H1 (cell line): ENCODE measurements at regions not wholly inside any gene's neighbourhood (a gene's known extent, or its start where the extent isn't known, plus 50 kb on each side); places are given as distances from the start of the nearest gene placed in this dataset.

Source experiments
- CTCF ChIA-PET: fragments of 300-600 bp; sonication (Branson Sonifier 250); formaldehyde crosslinking; loops from one replicate; lab custom pipeline; 2021; ENCODE audit not compliant: partially characterized antibody; lab: Charles Lee
- POLR2A ChIA-PET: fragments of 300-600 bp; sonication (Branson Sonifier 250); formaldehyde crosslinking; loops from one replicate; lab custom pipeline; 2021; ENCODE audit warnings: inconsistent platforms; ENCODE audit not compliant: partially characterized antibody; lab: Charles Lee
- DNase-seq, 2 experiments: peaks; one replicate each; pipeline versions ENCODE4 v3.0.0 to v3.0.0-alpha.2; 2010 to 2022; ENCODE audit warnings: low spot score in 2 of 2, low read depth in 1 of 2, mixed read lengths in 1 of 2
- FAIRE-seq: peaks from 2 replicates; lab custom pipeline; 2011; peaks lifted over from hg19 to GRCh38; lab: Jason Lieb, UNC
- H2AFZ ChIP-seq: 2 replicates; pipeline ENCODE4 v1.8.1; 2012; ENCODE audit warnings: low read length, inconsistent platforms
- H2AK5ac ChIP-seq: 2 replicates; pipeline ENCODE4 v1.6.1; 2013; ENCODE audit warnings: low read depth, low read length
- H2BK120ac ChIP-seq: replicated peaks from 2 replicates; pipeline ENCODE3; 2013; ENCODE audit warnings: low read depth, low read length, inconsistent platforms
- H2BK12ac ChIP-seq: 2 replicates; pipeline ENCODE4 v1.6.1; 2013; ENCODE audit warnings: low read depth, low read length
- H2BK15ac ChIP-seq: 2 replicates; pipeline ENCODE4 v1.6.1; 2013; ENCODE audit warnings: low read length
- H2BK20ac ChIP-seq: 2 replicates; pipeline ENCODE4 v1.6.1; 2013; ENCODE audit warnings: low read length
- H2BK5ac ChIP-seq: 2 replicates; pipeline ENCODE4 v1.6.1; 2013; ENCODE audit warnings: low read depth, low read length
- H3K14ac ChIP-seq: 2 replicates; pipeline ENCODE4 v1.6.1; 2013; ENCODE audit warnings: inconsistent platforms; ENCODE audit not compliant: insufficient read length
- H3K18ac ChIP-seq: 2 replicates; pipeline ENCODE4 v1.6.1; 2013; ENCODE audit warnings: low read length; ENCODE audit errors: extremely low read depth
- H3K23ac ChIP-seq: 2 replicates; pipeline ENCODE4 v1.6.1; 2013; ENCODE audit warnings: inconsistent platforms; ENCODE audit not compliant: insufficient read length
- H3K23me2 ChIP-seq: 2 replicates; pipeline ENCODE4 v1.6.1; 2013; ENCODE audit warnings: low read depth, low read length
- H3K27ac ChIP-seq: 2 replicates; pipeline ENCODE4 v1.6.1; 2011; ENCODE audit warnings: low read depth, low read length, inconsistent platforms
- H3K27me3 ChIP-seq, 4 experiments: replicated peaks in 1 of 4; 1 replicate in 1 of 4; 2 replicates in 3 of 4; pipeline versions ENCODE4 v1.6.1 to v1.8.1; 2011 to 2013; ENCODE audit warnings: low read length in 3 of 4, mild to moderate bottlenecking in 3 of 4, inconsistent platforms in 2 of 4, mixed read lengths in 2 of 4, moderate library complexity in 1 of 4; ENCODE audit not compliant: control insufficient read depth in 3 of 4, insufficient read depth in 3 of 4; ENCODE audit errors: extremely low read depth in 1 of 4
- H3K36me3 ChIP-seq, 4 experiments: 2 replicates each; pipeline versions ENCODE4 v1.6.1 to v1.8.1; 2011 to 2013; ENCODE audit warnings: mild to moderate bottlenecking in 4 of 4, low read length in 3 of 4, moderate library complexity in 2 of 4, control low read depth in 1 of 4, inconsistent platforms in 1 of 4; ENCODE audit not compliant: insufficient read depth in 4 of 4, control insufficient read depth in 2 of 4
- H3K4ac ChIP-seq: replicated peaks from 2 replicates; pipeline ENCODE3; 2013; ENCODE audit warnings: low read length, low read depth, mixed read lengths, inconsistent platforms; ENCODE audit not compliant: insufficient read length
- H3K4me1 ChIP-seq, 4 experiments: replicated peaks in 1 of 4; 1 replicate in 1 of 4; 2 replicates in 3 of 4; pipeline versions ENCODE4 v1.6.1 to v1.8.1; 2011 to 2013; ENCODE audit warnings: low read length in 3 of 4, inconsistent platforms in 2 of 4, mixed read lengths in 1 of 4; ENCODE audit not compliant: insufficient read depth in 4 of 4, control insufficient read depth in 3 of 4
- H3K4me2 ChIP-seq, 2 experiments: 2 replicates each; pipeline versions ENCODE4 v1.6.1 to v1.8.1; 2011 to 2013; ENCODE audit warnings: low read depth in 2 of 2, low read length in 2 of 2, control low read depth in 1 of 2, inconsistent platforms in 1 of 2, mild to moderate bottlenecking in 1 of 2; ENCODE audit not compliant: insufficient read depth in 1 of 2
- H3K4me3 ChIP-seq, 4 experiments: fragments of 200-600, 300-600 bp in 1 of 4; sonication (generic), shearing (Covaris generic), sonication (Bioruptor Twin) in 1 of 4; 2 replicates each; pipeline versions ENCODE4 v1.5.1 to v1.8.1; 2011 to 2016; ENCODE audit warnings: low read length in 4 of 4, low read depth in 3 of 4, control low read depth in 2 of 4, inconsistent platforms in 2 of 4, mild to moderate bottlenecking in 2 of 4, mixed read lengths in 1 of 4, moderate library complexity in 1 of 4; ENCODE audit not compliant: insufficient read depth in 2 of 4; ENCODE audit errors: extremely low read depth in 1 of 4
- H3K56ac ChIP-seq: replicated peaks from 2 replicates; pipeline ENCODE3; 2013; ENCODE audit warnings: low read depth, mild to moderate bottlenecking, mixed read lengths, low read length, inconsistent platforms; ENCODE audit not compliant: insufficient read length
- H3K79me1 ChIP-seq: 2 replicates; pipeline ENCODE4 v1.6.1; 2013; ENCODE audit warnings: low read depth, low read length, control low read depth
- H3K79me2 ChIP-seq, 2 experiments: 2 replicates each; pipeline versions ENCODE4 v1.6.1 to v1.8.1; 2012 to 2013; ENCODE audit warnings: low read length in 2 of 2, mild to moderate bottlenecking in 2 of 2, inconsistent platforms in 1 of 2; ENCODE audit not compliant: insufficient read depth in 2 of 2, control insufficient read depth in 1 of 2
- H3K9ac ChIP-seq, 4 experiments: replicated peaks in 1 of 4; 1 replicate in 1 of 4; 2 replicates in 3 of 4; pipeline versions ENCODE4 v1.6.1 to v1.8.1; 2011 to 2013; ENCODE audit warnings: low read depth in 3 of 4, low read length in 3 of 4, control low read depth in 2 of 4, mild to moderate bottlenecking in 2 of 4, moderate library complexity in 2 of 4, inconsistent platforms in 1 of 4; ENCODE audit errors: extremely low read depth in 1 of 4
- H3K9me3 ChIP-seq, 2 experiments: 2 replicates each; pipeline versions ENCODE4 v1.6.1 to v1.8.1; 2012 to 2013; ENCODE audit warnings: mild to moderate bottlenecking in 2 of 2, moderate library complexity in 2 of 2, control low read depth in 1 of 2, inconsistent platforms in 1 of 2, low read depth in 1 of 2, low read length in 1 of 2, mixed read lengths in 1 of 2; ENCODE audit not compliant: insufficient read depth in 2 of 2
- H4K20me1 ChIP-seq, 2 experiments: replicated peaks in 1 of 2; 2 replicates each; pipeline versions ENCODE3 to v1.8.1; 2011 to 2013; ENCODE audit warnings: inconsistent platforms in 2 of 2, low read length in 2 of 2, mild to moderate bottlenecking in 1 of 2; ENCODE audit not compliant: insufficient read depth in 2 of 2, control insufficient read depth in 1 of 2
- H4K5ac ChIP-seq: 2 replicates; pipeline ENCODE4 v1.6.1; 2013; ENCODE audit warnings: low read length, low read depth, mixed read lengths, inconsistent platforms; ENCODE audit not compliant: insufficient read length
- H4K8ac ChIP-seq: 2 replicates; pipeline ENCODE4 v1.8.0; 2013; ENCODE audit warnings: mild to moderate bottlenecking, moderate library complexity, low read length, inconsistent platforms; ENCODE audit not compliant: insufficient read depth; ENCODE audit errors: extremely low read depth
- H4K91ac ChIP-seq: replicated peaks from 2 replicates; pipeline ENCODE3; 2013; ENCODE audit warnings: low read length, mixed read lengths, inconsistent platforms; ENCODE audit not compliant: insufficient read length
- BACH1 ChIP-seq: IDR thresholded peaks from 2 replicates; pipeline ENCODE4 v1.6.1; 2012; ENCODE audit warnings: low read length, improper control_type of control experiment
- CTCF ChIP-seq, 3 experiments: IDR thresholded peaks; 1 replicate in 2 of 3; 2 replicates in 1 of 3; pipeline versions ENCODE4 v1.5.1 to v1.6.1; 2011; ENCODE audit warnings: low read length in 3 of 3, mild to moderate bottlenecking in 3 of 3, inconsistent platforms in 2 of 3, low read depth in 1 of 3, moderate library complexity in 1 of 3; ENCODE audit not compliant: insufficient read depth in 1 of 3; ENCODE audit errors: control extremely low read depth in 1 of 3
- GABPA ChIP-seq: IDR thresholded peaks from 2 replicates; pipeline ENCODE4 v1.6.1; 2011; ENCODE audit warnings: mild to moderate bottlenecking, low read length, moderate library complexity, borderline replicate concordance; ENCODE audit not compliant: insufficient read depth
- KDM1A ChIP-seq: fragments of 200-600, 300-600 bp; sonication (generic); IDR thresholded peaks from 2 replicates; pipeline ENCODE4 v1.7.1; 2016; ENCODE audit warnings: mild to moderate bottlenecking, low read length, borderline replicate concordance
- MAFK ChIP-seq: IDR thresholded peaks from 2 replicates; pipeline ENCODE4 v1.6.1; 2012; ENCODE audit warnings: low read depth, mild to moderate bottlenecking, improper control_type of control experiment, low read length
- NRF1 ChIP-seq: IDR thresholded peaks from 2 replicates; pipeline ENCODE4 v1.6.1; 2011; ENCODE audit warnings: mild to moderate bottlenecking, low read depth, low read length, improper control_type of control experiment
- POLR2A ChIP-seq, 2 experiments: IDR thresholded peaks; 1 replicate in 1 of 2; 2 replicates in 1 of 2; pipeline ENCODE4 v1.6.1; 2011; ENCODE audit warnings: low read depth in 2 of 2, low read length in 2 of 2, mild to moderate bottlenecking in 2 of 2; ENCODE audit errors: control extremely low read depth in 1 of 2
- RBBP5 ChIP-seq: IDR thresholded peaks from 2 replicates; pipeline ENCODE4 v1.7.1; 2012; ENCODE audit warnings: low read depth, mild to moderate bottlenecking, inconsistent platforms, low read length, moderate library complexity, borderline replicate concordance
- SAP30 ChIP-seq: fragments of 300-600 bp; sonication (generic); IDR thresholded peaks from 2 replicates; pipeline ENCODE4 v1.7.1; 2012; ENCODE audit warnings: low read length, moderate library complexity, mild to moderate bottlenecking, inconsistent platforms; ENCODE audit not compliant: insufficient read depth, insufficient replicate concordance
- WGBS, 2 experiments: shearing (Covaris generic) in 1 of 2; methylation state at CpG; one replicate each; pipeline versions ENCODE4 v1.1.6 to v1.1.7; 2013 to 2015; ENCODE audit warnings: low lambda C conversion rate in 2 of 2, mixed read lengths in 2 of 2, inconsistent platforms in 1 of 2, low coverage in 1 of 2, missing lambda C conversion rate in 1 of 2; ENCODE audit not compliant: insufficient replicate concordance in 2 of 2, insufficient coverage in 1 of 2, insufficient read length in 1 of 2; ENCODE audit errors: extremely low coverage in 1 of 2, missing lambda C conversion rate in 1 of 2; 5-methylcytosine and 5-hydroxymethylcytosine counted together

- ChIA-PET CTCF (no interaction called here), POLR2A (no interaction called here)
- Histone ChIP-seq H3K9me3 (no peaks in the 10 kb centered on the region), H2BK5ac (peak overlapping the region; percentile 72; the same call in 1 of the 2 replicates), H3K23me2 (no peaks in the 10 kb centered on the region), H3K79me2 (no peaks in the 10 kb centered on the region), H3K4me3 (peak overlapping the region in 1 of 4 experiments; percentile 41; a peak in 2 of 8 replicates), H3K36me3 (no peaks in the 10 kb centered on the region), H3K27ac (no peak overlapping the region), H4K8ac (no peak overlapping the region), H4K91ac (no peak overlapping the region), H2BK15ac (no peak overlapping the region), H3K18ac (no peak overlapping the region), H3K4me2 (peak overlapping the region; percentile 3 to 45; a peak in 2 of 4 replicates), H3K27me3 (no peaks in the 10 kb centered on the region), H2AFZ (no peak overlapping the region), H3K79me1 (no peaks in the 10 kb centered on the region), H3K9ac (no peak overlapping the region), H2BK20ac (no peak overlapping the region), H2BK120ac (peak overlapping the region; percentile 100), H4K5ac (peak overlapping the region; percentile 97), H3K4me1 (peaks cover 6 to 25% (median 9%) of the 10 kb centered on the region in 4 experiments; a peak in 5 of 7 replicates), H3K56ac (no peak overlapping the region), H4K20me1 (no peaks in the 10 kb centered on the region), H3K4ac (no peak overlapping the region), H3K23ac (no peak overlapping the region), H2BK12ac (no peak overlapping the region), H2AK5ac (no peak overlapping the region), H3K14ac (no peak overlapping the region)
- FAIRE-seq = no peak
- WGBS, 2 experiments = 2% methylated on average over 2 of the region's 2 CpGs; no CpG with 5 or more reads in 1 of the 2 experiments
- TF ChIP-seq SAP30 = no peak
- TF ChIP-seq KDM1A = no peak
- no peak for TF ChIP-seq NRF1
- no peak for TF ChIP-seq BACH1
- TF ChIP-seq RBBP5 = no peak
- no peak for TF ChIP-seq MAFK
- TF ChIP-seq POLR2A (IDR thresholded peaks at IDR 0.05; ENCODE audit: control extremely low read depth in 1 of 2, low read depth in 2 of 2, low read length in 2 of 2) = no peak
- TF ChIP-seq GABPA = no peak
- no peak for TF ChIP-seq CTCF (IDR thresholded peaks at IDR 0.05; ENCODE audit: control extremely low read depth in 1 of 3, insufficient read depth in 1 of 3, low read depth in 1 of 3, low read length in 3 of 3)
- DNase-seq = no peak
Measured at GRCh38 chr3:78347176-78347575, 1307.3 kb downstream of the ROBO2 start.
